HepG2 (cell line): ENCODE measurements at regions not wholly inside any gene's neighbourhood (a gene's known extent, or its start where the extent isn't known, plus 50 kb on each side); places are given as distances from the start of the nearest gene placed in this dataset.

Experiments
- ATAC-seq: fragments of 200-7000 bp; cut with Tn5 transposase; 3 replicates; pipeline ENCODE4 v1.9.1; 2020; ENCODE audit warnings: mild to moderate bottlenecking, moderate library complexity
- BruUV-seq: library from RNA; stranded (reverse); fragments of 400-500 nt; replicated peaks from 2 replicates; lab custom pipeline; 2021; lab: Mats Ljungman, UMichigan
- CTCF ChIA-PET: fragments of 300-600 bp; formaldehyde crosslinking; extraction: SDS; loops from one replicate; lab custom pipeline; 2021; ENCODE audit warnings: low total read pairs, inconsistent platforms, low intra/inter-chr PET ratio; lab: Yijun Ruan, JAX
- POLR2A ChIA-PET: fragments of 350-600 bp; sonication (Branson Sonifier 250); formaldehyde crosslinking; loops from one replicate; lab custom pipeline; 2020; ENCODE audit warnings: antibody characterized with exemption, inconsistent platforms; lab: Yijun Ruan, JAX
- DNase-seq: peaks from one replicate; pipeline ENCODE4 v3.0.0-alpha.2; 2015; ENCODE audit warnings: low spot score
- FAIRE-seq: peaks from 3 replicates; lab custom pipeline; 2011; peaks lifted over from hg19 to GRCh38; lab: Jason Lieb, UNC
- H2AFZ ChIP-seq: one replicate; pipeline ENCODE4 v1.6.1; 2011; ENCODE audit warnings: low read length, inconsistent platforms
- H3K27ac ChIP-seq: fragments of 300-600 bp; 3 replicates; pipeline ENCODE4 v1.8.0; 2011; ENCODE audit warnings: mixed run types, mild to moderate bottlenecking, mixed read lengths, low read length, inconsistent platforms; ENCODE audit not compliant: insufficient read depth; ENCODE audit errors: extremely low read length
- H3K27me3 ChIP-seq, 2 experiments: fragments of 200-600 bp in 1 of 2; 2 replicates in 1 of 2; 3 replicates in 1 of 2; pipeline versions ENCODE4 v1.6.0 to v1.8.0; 2011; ENCODE audit warnings: low read length in 2 of 2, mild to moderate bottlenecking in 2 of 2, moderate library complexity in 2 of 2, inconsistent platforms in 1 of 2; ENCODE audit not compliant: insufficient read depth in 2 of 2, control insufficient read depth in 1 of 2
- H3K36me3 ChIP-seq, 2 experiments: fragments of 200-600 bp in 1 of 2; replicated peaks in 1 of 2; 2 replicates in 1 of 2; 3 replicates in 1 of 2; pipeline versions ENCODE4 v1.5.1 to v1.8.0; 2011; ENCODE audit warnings: low read length in 2 of 2, inconsistent platforms in 1 of 2; ENCODE audit not compliant: insufficient read depth in 2 of 2, control insufficient read depth in 1 of 2
- H3K4me1 ChIP-seq: 2 replicates; pipeline ENCODE4 v1.5.1; 2012; ENCODE audit warnings: low read length, inconsistent platforms; ENCODE audit not compliant: insufficient read depth
- H3K4me2 ChIP-seq: 2 replicates; pipeline ENCODE4 v1.6.0; 2011; ENCODE audit warnings: low read depth, low read length, inconsistent platforms
- H3K4me3 ChIP-seq, 3 experiments: fragments of 200-600 bp in 1 of 3; sonication (generic), shearing (Covaris generic) in 1 of 3; replicated peaks in 1 of 3; 2 replicates each; pipeline ENCODE4 v1.5.1; 2011 to 2016; ENCODE audit warnings: low read length in 3 of 3, inconsistent platforms in 2 of 3, low read depth in 2 of 3, mild to moderate bottlenecking in 2 of 3, control low read depth in 1 of 3, mixed read lengths in 1 of 3; ENCODE audit not compliant: insufficient read depth in 1 of 3
- H3K79me2 ChIP-seq: one replicate; pipeline ENCODE4 v1.6.1; 2011; ENCODE audit warnings: low read length, inconsistent platforms; ENCODE audit not compliant: insufficient read depth
- H3K9ac ChIP-seq: 2 replicates; pipeline ENCODE4 v1.6.0; 2011; ENCODE audit warnings: mild to moderate bottlenecking, low read depth, low read length, inconsistent platforms; ENCODE audit not compliant: insufficient read depth
- H3K9me3 ChIP-seq: 2 replicates; pipeline ENCODE4 v1.5.1; 2012; ENCODE audit warnings: mild to moderate bottlenecking, low read length
- H4K20me1 ChIP-seq: 2 replicates; pipeline ENCODE4 v1.6.0; 2011; ENCODE audit warnings: inconsistent platforms, mild to moderate bottlenecking, low read length, moderate library complexity; ENCODE audit not compliant: insufficient read depth
- BHLHE40 ChIP-seq: IDR thresholded peaks from 2 replicates; pipeline ENCODE4 v1.6.1; 2011; ENCODE audit warnings: low read length, improper control_type of control experiment
- CBX2 ChIP-seq, 2 experiments: fragments of 200-600 bp in 1 of 2; sonication (generic); formaldehyde crosslinking in 1 of 2; IDR thresholded peaks; 2 replicates each; pipeline versions ENCODE4 v1.7.0 to v1.8.1; 2018 to 2022; ENCODE audit warnings: low read depth in 2 of 2, low read length in 1 of 2, mild to moderate bottlenecking in 1 of 2, missing genetic modification reagents in 1 of 2
- CENPX ChIP-seq: sonication (generic); formaldehyde crosslinking; IDR thresholded peaks from 2 replicates; pipeline ENCODE4 v1.9.0; 2021; ENCODE audit warnings: mild to moderate bottlenecking, missing genetic modification reagents, moderate library complexity
- ELF3 ChIP-seq: IDR thresholded peaks from 2 replicates; pipeline ENCODE4 v1.6.1; 2016; ENCODE audit warnings: missing genetic modification reagents, missing compliant biosample characterization
- NR2C2 ChIP-seq: sonication (generic); formaldehyde crosslinking; IDR thresholded peaks from 2 replicates; pipeline ENCODE4 v1.4.0; 2020; ENCODE audit warnings: missing genetic modification reagents, mild to moderate bottlenecking, moderate library complexity, borderline replicate concordance
- RNF2 ChIP-seq: fragments of 450-650 bp; conservative IDR thresholded peaks from 2 replicates; pipeline ENCODE4 v1.6.1; 2016; ENCODE audit warnings: low read depth
- TCF7 ChIP-seq: sonication (generic); IDR thresholded peaks from 2 replicates; pipeline ENCODE4 v1.6.1; 2016; ENCODE audit warnings: antibody characterized with exemption, low read depth
- TIGD3 ChIP-seq: sonication (generic); formaldehyde crosslinking; IDR thresholded peaks from 2 replicates; pipeline ENCODE4 v1.5.1; 2020; ENCODE audit warnings: mild to moderate bottlenecking, missing genetic modification reagents, borderline replicate concordance
- TOPORS ChIP-seq: sonication (generic); formaldehyde crosslinking; IDR thresholded peaks from 2 replicates; pipeline ENCODE4 v1.8.0; 2023; ENCODE audit warnings: mild to moderate bottlenecking, missing genetic modification reagents
- XRCC5 ChIP-seq: fragments of 200-400 bp; formaldehyde crosslinking; optimal IDR thresholded peaks from 2 replicates; pipeline ENCODE3; 2017; ENCODE audit warnings: mild to moderate bottlenecking, low read length
- ZBTB20 ChIP-seq: sonication (generic); formaldehyde crosslinking; IDR thresholded peaks from 2 replicates; pipeline ENCODE4 v1.8.1; 2023; ENCODE audit warnings: missing genetic modification reagents, low read depth, mild to moderate bottlenecking, borderline replicate concordance
- ZFP36L2 ChIP-seq: sonication (generic); formaldehyde crosslinking; IDR thresholded peaks from 2 replicates; pipeline ENCODE4 v1.4.0; 2020; ENCODE audit warnings: missing genetic modification reagents
- ZNF230 ChIP-seq: sonication (generic); formaldehyde crosslinking; IDR thresholded peaks from 2 replicates; pipeline ENCODE4 v1.4.0; 2020; ENCODE audit warnings: mild to moderate bottlenecking, missing genetic modification reagents
- ZNF33B ChIP-seq: sonication (generic); formaldehyde crosslinking; IDR thresholded peaks from 2 replicates; pipeline ENCODE4 v1.5.1; 2020; ENCODE audit warnings: mild to moderate bottlenecking, missing genetic modification reagents
- ZXDC ChIP-seq: sonication (generic); formaldehyde crosslinking; IDR thresholded peaks from 2 replicates; pipeline ENCODE4 v1.5.0; 2020; ENCODE audit warnings: mild to moderate bottlenecking, missing genetic modification reagents
- WGBS: methylation state at CpG from one replicate; pipeline ENCODE4 v1.1.6; 2017; ENCODE audit warnings: low lambda C conversion rate; 5-methylcytosine and 5-hydroxymethylcytosine counted together
- in situ Hi-C: cut with HindIII; loops from 2 replicates; pipeline ENCODE4 v1.10.0; 2017; ENCODE audit warnings: low pct_unique_long_range_greater_than_20kb; ENCODE audit not compliant: extremely low pct_ligation_motif_present
- intact Hi-C: fragments of 100-400 bp; cut with micrococcal nuclease; formaldehyde crosslinking; loops from one replicate; pipeline ENCODE4 v1.10.0; 2022; ENCODE audit not compliant: unreplicated experiment
- TF ChIP-seq, protein P1 (sequence below): sonication (generic); formaldehyde crosslinking; IDR thresholded peaks from 2 replicates; pipeline ENCODE4 v1.4.0; 2020; ENCODE audit warnings: missing genetic modification reagents

GRCh38 chr9:78539904-78540303 is 243.0 kb downstream of the PSAT1 start:
- H3K4me1 ChIP-seq = no peaks in the 10 kb centered on the region
- 0% methylated on average over 2 of the region's 2 CpGs for WGBS
- ChIA-PET CTCF (no interaction called here), POLR2A (no interaction called here)
- BruUV-seq = no TSS peak
- DNase-seq (no peak), ATAC-seq (peak; percentile 33; the same call in 1 of the 3 replicates), FAIRE-seq (no peak)
- H3K36me3 ChIP-seq = no peaks in the 10 kb centered on the region
- no peaks in the 10 kb centered on the region for H3K79me2 ChIP-seq
- H3K4me2 ChIP-seq = no peak overlapping the region
- in situ Hi-C loops (no loop called here), intact Hi-C loops (no loop called here)
- no peak overlapping the region for H3K27ac ChIP-seq
- no peaks in the 10 kb centered on the region for H3K9me3 ChIP-seq
- no peak overlapping the region for H2AFZ ChIP-seq
- TF ChIP-seq ZBTB20 (CRISPR knock-in tag) = no peak
- no peak for TF ChIP-seq TOPORS
- TF ChIP-seq ZNF230 = no peak
- TF ChIP-seq BHLHE40 = no peak
- no peak for TF ChIP-seq TCF7
- TF ChIP-seq CENPX (CRISPR knock-in tag) = no peak
- no peak for TF ChIP-seq NR2C2 (CRISPR knock-in tag)
- no peak for TF ChIP-seq ELF3 (CRISPR knock-in tag)
- no peak for TF ChIP-seq TIGD3 (CRISPR knock-in tag)
- TF ChIP-seq, protein P1, sequence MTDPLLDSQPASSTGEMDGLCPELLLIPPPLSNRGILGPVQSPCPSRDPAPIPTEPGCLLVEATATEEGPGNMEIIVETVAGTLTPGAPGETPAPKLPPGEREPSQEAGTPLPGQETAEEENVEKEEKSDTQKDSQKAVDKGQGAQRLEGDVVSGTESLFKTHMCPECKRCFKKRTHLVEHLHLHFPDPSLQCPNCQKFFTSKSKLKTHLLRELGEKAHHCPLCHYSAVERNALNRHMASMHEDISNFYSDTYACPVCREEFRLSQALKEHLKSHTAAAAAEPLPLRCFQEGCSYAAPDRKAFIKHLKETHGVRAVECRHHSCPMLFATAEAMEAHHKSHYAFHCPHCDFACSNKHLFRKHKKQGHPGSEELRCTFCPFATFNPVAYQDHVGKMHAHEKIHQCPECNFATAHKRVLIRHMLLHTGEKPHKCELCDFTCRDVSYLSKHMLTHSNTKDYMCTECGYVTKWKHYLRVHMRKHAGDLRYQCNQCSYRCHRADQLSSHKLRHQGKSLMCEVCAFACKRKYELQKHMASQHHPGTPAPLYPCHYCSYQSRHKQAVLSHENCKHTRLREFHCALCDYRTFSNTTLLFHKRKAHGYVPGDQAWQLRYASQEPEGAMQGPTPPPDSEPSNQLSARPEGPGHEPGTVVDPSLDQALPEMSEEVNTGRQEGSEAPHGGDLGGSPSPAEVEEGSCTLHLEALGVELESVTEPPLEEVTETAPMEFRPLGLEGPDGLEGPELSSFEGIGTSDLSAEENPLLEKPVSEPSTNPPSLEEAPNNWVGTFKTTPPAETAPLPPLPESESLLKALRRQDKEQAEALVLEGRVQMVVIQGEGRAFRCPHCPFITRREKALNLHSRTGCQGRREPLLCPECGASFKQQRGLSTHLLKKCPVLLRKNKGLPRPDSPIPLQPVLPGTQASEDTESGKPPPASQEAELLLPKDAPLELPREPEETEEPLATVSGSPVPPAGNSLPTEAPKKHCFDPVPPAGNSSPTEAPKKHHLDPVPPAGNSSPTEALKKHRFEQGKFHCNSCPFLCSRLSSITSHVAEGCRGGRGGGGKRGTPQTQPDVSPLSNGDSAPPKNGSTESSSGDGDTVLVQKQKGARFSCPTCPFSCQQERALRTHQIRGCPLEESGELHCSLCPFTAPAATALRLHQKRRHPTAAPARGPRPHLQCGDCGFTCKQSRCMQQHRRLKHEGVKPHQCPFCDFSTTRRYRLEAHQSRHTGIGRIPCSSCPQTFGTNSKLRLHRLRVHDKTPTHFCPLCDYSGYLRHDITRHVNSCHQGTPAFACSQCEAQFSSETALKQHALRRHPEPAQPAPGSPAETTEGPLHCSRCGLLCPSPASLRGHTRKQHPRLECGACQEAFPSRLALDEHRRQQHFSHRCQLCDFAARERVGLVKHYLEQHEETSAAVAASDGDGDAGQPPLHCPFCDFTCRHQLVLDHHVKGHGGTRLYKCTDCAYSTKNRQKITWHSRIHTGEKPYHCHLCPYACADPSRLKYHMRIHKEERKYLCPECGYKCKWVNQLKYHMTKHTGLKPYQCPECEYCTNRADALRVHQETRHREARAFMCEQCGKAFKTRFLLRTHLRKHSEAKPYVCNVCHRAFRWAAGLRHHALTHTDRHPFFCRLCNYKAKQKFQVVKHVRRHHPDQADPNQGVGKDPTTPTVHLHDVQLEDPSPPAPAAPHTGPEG (CRISPR knock-in tag) = no peak
- TF ChIP-seq ZFP36L2 = no peak
- no peak for TF ChIP-seq ZXDC (CRISPR knock-in tag)
- no peak for TF ChIP-seq RNF2
- TF ChIP-seq CBX2 (IDR thresholded peaks at IDR 0.05; ENCODE audit: low read depth, low read length) = no peak
- TF ChIP-seq CBX2 (CRISPR knock-in tag; IDR thresholded peaks at IDR 0.05; ENCODE audit: low read depth) = no peak
- TF ChIP-seq ZNF33B (CRISPR knock-in tag) = no peak
- no peak for TF ChIP-seq XRCC5
- no peaks in the 10 kb centered on the region for H4K20me1 ChIP-seq
- H3K27me3 ChIP-seq = 0 out of 5 replicates have a peak, but pooled peaks cover 0 to 5% of the 10 kb centered on the region in 2 experiments
- H3K4me3 ChIP-seq = no peak overlapping the region
- H3K9ac ChIP-seq = no peak overlapping the region
